GM12872 (cell line): ENCODE measurements at regions not wholly inside any gene's neighbourhood (a gene's known extent, or its start where the extent isn't known, plus 50 kb on each side); places are given as distances from the start of the nearest gene placed in this dataset.

ENCODE experiments used
- CTCF ChIP-seq: IDR thresholded peaks from 3 replicates; pipeline ENCODE4 v1.5.1; 2011; ENCODE audit warnings: low read depth, mild to moderate bottlenecking, low read length, moderate library complexity; ENCODE audit not compliant: insufficient read depth

- no peak for TF ChIP-seq CTCF
These were observed 201.7 kb upstream of the DCN start for GRCh38 chr12:91384366-91384765.

GRCh38 chr12:91383099-91383498 is 200.5 kb upstream of the DCN start:
- no peak for TF ChIP-seq CTCF

GRCh38 chr12:91382081-91382543 is 199.5 kb upstream of the DCN start:
- TF ChIP-seq CTCF, result peak; percentile 90

GRCh38 chr12:91381309-91381804 is 198.7 kb upstream of the DCN start:
- no peak for TF ChIP-seq CTCF

- no peak for TF ChIP-seq CTCF
These were observed 198.0 kb upstream of the DCN start for GRCh38 chr12:91380631-91381030.

- TF ChIP-seq CTCF, result no peak
These were observed 196.6 kb upstream of the DCN start for GRCh38 chr12:91379051-91379775.

- TF ChIP-seq CTCF, result no peak
These were observed 194.8 kb upstream of the DCN start for GRCh38 chr12:91377436-91377835.
